GM04503 (cell line): ENCODE measurements at regions not wholly inside any gene's neighbourhood (a gene's known extent, or its start where the extent isn't known, plus 50 kb on each side); places are given as distances from the start of the nearest gene placed in this dataset.
"Not testable (repeated sequence)": the region's sequence is repeated elsewhere in the genome, so short reads cannot be mapped to it uniquely, and the experiment has no call there.

Experiments used
- DNase-seq: peaks from one replicate; pipeline ENCODE4 v3.0.0-alpha.2; 2012; ENCODE audit warnings: low read depth

- no peak for DNase-seq
Observed at GRCh38 chr11:45407226-45407625, 121.1 kb upstream of the SYT13 start.

DNA sequence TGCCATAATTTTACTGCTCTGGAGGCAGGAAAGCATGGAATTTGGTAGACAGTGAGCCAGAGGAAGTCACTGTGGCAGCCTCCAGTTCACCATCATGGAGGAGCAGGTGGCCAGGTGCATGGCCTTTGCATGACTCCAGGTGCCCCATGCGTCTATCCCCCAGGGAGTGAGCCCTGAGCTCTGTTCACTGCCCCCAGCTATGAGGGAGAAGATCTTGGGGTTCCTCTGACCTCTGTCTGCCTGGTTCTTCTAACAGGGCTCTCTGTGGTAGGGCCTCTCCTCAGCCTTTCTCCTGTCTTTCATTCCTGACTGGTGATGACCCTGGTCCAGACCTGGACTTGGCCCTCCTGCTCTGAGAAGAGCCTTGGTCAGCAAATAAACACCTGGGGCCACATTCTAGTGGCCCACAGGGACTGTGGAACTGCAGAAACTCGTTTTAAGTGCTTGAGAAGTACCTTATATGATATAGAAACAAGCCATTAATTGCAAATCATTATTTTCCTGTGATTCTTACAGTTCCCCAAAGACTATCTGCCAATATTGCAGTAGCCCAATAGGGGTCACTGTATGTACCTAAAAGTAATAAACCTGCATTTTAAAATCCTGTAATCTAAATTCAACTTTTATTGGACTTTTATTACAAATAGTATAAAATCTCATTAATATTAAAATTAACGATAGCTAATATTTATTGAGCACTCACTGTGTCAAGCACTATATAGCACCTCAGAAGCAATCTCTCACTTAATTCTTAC is 120.0 kb upstream of the SYT13 start:
- DNase-seq, result no peak

- not testable (repeated sequence) for DNase-seq
Observed at GRCh38 chr11:45403521-45403920, 117.4 kb upstream of the SYT13 start.

DNA sequence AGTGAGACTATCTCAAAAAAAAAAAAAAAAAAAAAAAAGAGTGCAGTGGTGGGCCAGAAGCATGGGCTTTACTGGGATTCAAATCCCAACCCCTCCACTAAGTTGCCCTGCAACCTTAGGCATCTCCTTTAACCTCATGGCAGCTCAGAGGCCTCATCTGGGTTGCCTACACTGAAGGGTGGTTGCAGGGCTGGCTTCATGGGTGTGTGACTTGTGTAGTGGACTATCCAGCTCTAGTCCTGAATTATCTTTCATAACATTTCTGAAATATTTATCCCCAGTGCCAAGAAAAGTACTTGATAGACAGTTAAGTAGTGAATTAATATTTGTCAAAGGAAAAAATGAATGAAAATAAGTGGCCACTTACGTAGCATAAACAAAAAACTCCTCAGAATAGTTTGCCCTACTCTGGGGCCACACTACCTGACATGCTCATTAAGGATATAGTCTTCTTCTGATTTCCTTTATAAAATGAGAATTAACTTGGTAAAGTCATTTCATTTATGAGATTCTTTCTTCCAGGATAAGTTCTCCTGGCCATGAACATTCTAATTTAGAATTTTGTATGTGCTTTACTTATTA is 116.0 kb upstream of the SYT13 start:
- no peak for DNase-seq

- DNase-seq, result peak; percentile 64
Observed at GRCh38 chr11:45400591-45400990, 114.5 kb upstream of the SYT13 start.

DNA sequence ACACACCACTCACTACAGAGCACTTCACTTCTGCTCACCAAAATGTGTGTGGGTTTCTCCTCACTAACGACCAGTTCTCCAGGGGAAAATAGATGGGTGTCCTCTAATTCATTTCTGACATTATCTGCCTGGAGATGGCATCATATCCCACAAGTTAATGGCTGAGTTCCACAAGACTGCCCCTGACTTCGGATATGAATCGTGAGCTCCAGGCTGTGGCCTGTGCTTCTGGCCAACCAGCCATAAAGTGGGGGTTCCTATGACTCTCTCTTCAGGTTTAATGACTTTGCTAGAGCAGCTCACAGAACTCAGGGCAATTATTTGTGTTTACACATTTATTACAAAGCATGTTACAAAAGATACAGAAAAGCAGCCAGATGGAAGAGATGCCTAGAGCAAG is 113.0 kb upstream of the SYT13 start:
- DNase-seq, result no peak

- no peak for DNase-seq
Observed at GRCh38 chr11:45398325-45398724, 112.2 kb upstream of the SYT13 start.

DNA sequence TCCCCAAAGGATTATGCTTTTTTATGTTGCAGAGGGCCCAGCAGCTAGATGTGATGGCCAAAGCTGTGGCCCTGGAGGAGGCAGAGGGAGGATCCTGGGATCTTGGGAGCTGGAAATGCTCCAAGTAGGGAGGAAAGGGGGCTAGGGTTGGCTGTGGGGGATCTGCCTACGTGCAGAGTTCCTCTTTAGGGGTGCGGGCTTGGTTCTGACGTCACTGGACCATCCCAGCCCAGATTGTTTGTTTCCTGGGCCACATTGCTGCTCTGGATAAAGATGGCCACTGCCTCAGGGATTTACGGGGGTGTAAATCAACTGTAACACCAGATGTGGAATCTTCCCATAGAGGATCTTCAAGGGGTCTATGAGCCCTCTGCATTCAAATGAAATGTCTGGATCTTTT is 110.3 kb upstream of the SYT13 start:
- DNase-seq, result no peak

DNA sequence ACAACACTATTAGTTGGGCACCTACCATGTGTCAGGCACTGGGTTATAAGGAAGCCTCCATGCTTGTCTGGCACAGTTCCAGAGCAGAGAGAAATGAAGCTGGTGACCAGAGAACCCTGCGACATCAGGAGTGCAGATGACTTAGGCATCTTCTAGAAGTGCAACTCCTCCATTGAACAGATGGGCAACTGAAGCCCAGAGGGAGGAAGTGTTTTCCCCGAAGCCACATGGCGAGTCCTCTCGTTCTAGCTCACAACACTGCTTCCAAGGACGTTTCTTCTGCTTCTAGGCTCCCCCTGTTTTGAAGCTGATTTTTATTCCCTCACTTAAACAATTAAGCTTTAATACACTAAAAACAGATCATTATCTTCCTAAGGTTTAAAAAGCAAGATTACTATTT is 109.8 kb upstream of the SYT13 start:
- DNase-seq, result no peak

DNA sequence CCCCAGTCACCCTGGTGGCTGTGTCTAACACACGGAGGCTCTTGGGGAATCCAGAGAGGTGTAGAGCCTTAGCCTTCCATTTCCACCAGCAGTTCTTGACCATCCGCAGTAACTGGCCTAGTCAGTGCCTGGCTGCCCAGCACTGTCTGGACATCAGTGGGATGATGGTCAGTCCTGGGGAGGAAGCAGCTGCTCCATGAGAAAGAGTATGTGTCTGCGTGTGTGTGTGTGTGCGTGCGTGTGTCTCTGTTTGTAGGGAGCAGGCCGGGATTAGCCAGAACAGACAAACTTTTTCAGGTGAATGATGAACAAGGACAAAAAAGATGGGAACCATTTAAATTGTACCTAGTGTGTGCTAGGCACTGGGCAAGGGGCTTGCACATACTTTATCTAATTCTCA is 109.3 kb upstream of the SYT13 start:
- no peak for DNase-seq

DNA sequence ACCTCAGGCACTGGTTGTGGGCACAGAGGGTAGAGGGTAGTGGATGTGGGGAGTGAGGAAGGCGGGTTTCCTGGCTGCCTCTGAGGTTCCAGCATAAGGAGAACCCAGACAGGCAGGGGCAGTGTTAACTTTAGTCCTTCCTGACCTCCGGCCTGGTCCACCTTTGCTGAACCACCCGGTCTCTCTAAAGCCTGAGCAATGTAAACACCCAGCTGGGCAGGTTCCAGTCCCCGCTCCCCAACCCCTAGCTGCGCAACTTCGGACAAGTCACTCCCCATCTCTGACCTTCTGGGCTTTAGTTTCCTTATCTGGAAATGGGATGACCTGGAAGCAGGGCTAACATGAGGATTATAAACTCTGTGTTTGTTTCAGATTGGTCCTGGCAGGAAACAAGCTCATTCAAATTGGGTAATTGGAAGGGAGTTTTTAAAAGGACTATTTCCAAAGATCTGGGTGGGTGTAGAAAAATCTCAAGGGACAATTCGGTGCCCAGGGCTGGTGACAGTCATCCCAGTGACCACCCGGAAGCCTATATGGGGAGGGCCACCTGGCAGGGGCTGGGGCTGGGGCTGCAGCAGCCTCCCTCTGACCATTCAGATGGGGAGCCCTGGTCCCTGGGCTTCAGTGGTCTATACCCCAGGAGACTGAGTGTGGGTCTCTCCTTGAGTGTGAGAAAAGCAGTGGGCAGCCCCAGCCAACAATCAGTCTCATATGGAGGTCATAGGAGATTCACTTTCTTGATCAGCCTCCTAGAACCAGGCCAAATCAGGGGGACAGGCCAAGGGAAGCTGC is 108.3 kb upstream of the SYT13 start:
- no peak for DNase-seq

DNA sequence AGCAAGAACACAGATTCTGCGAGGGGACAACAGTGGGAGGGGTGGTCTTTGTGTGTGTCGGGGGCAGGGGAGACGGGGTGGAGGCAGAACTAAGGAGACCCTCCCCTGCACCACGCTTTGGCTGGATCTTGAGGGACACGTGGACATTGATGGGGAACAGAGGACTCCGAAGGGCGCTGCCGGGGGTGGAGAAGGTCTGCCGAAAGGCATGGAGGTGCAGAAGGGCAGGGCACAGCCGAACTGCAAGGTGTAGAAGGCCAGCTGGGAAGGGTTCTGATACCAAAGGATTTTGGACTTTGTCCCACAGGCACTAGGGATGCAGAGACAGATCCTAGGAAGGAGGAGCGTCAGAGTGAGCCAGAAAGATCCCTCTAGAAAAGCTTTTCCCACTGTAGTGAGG is 107.7 kb upstream of the SYT13 start:
- DNase-seq, result no peak

DNA sequence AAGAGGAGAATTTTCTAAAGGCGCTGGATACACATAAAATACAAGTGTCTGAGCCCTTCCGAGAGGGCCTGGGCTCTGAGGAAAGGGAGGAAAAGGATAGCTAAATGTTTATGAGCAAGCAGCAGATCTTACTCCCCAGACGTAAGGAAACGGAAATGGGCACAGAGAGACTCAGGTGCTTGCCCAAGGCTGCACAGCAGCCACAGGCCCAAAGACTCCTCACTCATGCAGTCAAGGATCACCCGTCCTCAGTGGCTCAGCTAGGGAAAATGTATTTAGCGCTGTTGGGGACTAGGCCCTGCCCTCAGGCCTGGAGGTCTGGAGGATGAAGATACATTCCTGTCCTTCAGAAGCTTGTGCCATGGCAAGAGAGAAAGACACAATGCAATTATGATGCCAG is 107.2 kb upstream of the SYT13 start:
- DNase-seq, result no peak

- no peak for DNase-seq
Observed at GRCh38 chr11:45392591-45393091, 106.5 kb upstream of the SYT13 start.

DNA sequence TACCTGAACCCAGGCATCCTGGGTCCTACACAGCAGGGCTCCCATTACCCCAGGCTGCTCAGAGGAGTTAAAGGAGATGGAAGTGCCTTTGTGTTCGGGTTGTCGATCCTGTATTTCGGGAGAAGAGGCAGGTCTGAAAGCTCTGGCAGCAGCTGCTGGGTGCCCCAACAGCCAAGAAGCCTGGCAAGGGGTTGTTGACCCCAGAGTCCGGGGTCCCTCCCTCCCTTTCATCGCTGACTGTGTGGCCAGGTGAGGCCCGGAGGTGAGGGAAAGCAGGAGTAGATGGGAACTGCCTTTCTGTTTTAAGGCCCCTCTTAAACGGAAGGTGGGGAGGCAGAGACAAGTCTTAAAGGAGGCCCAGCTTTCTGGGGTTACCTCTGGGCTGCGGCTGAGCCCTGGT is 106.0 kb upstream of the SYT13 start:
- DNase-seq, result no peak

- DNase-seq, result no peak
Observed at GRCh38 chr11:45391168-45391850, 105.2 kb upstream of the SYT13 start.

DNA sequence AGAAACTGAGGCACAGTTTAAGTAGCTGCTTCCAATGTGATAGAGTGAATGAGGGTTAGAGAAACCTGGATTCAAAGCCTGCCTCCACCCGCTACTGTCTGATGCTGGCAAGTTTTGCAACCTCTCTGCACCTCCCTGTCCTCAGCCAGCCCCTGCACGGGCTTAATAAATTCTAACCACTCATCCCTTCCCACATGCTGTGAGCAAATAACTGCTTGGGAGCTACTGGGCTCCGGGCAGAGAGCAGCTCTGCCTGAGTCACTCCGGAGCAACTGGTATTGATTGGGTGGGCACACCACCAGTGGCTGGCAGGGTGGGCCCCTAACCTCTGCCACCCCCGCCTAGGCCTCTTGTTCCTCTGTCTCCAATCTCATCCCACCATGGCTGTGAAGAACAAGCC is 104.3 kb upstream of the SYT13 start:
- no peak for DNase-seq

- DNase-seq, result no peak
Observed at GRCh38 chr11:45388472-45388871, 102.3 kb upstream of the SYT13 start.

GRCh38 chr11:45387885-45388284 is 101.7 kb upstream of the SYT13 start:
- DNase-seq, result not testable (repeated sequence)

GRCh38 chr11:45386972-45387371 is 100.8 kb upstream of the SYT13 start:
- DNase-seq, result no peak

DNA sequence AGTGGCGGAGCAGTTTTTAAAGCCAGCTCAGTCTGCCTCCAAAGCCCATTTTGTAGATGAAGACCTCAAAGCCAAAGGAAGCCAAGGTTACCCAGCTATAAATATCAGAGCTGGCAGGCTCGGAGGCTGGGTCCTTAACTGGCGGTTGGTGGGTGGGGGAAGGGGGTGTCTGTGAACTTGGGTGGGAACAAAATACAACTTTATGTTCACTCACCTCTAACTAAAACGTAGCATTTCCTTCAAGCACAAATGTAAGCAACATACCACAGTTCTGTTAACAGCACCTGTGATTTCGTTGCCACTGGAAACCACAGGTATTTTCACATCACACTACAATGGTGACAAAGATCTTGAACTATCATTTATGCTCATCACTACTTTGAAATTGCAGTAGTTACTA is 99.7 kb upstream of the SYT13 start:
- no peak for DNase-seq

GRCh38 chr11:45385423-45385822 is 99.3 kb upstream of the SYT13 start:
- DNase-seq, result no peak
